ENCODE measurements at regions not wholly inside any gene's neighbourhood (a gene's known extent, or its start where the extent isn't known, plus 50 kb on each side); places are given as distances from the start of the nearest gene placed in this dataset.

- ATAC-seq: no peak
- TF ChIP-seq ZFP30 (CRISPR knock-in tag; IDR thresholded peaks at IDR 0.05): no peak
- TF ChIP-seq POU6F1 (CRISPR knock-in tag; IDR thresholded peaks at IDR 0.05; ENCODE audit: borderline replicate concordance, low read depth): no peak
- no peak for TF ChIP-seq ISL1 (CRISPR knock-in tag; IDR thresholded peaks at IDR 0.05)
- TF ChIP-seq ZNF70 (CRISPR knock-in tag; IDR thresholded peaks at IDR 0.05): no peak
- TF ChIP-seq CSDC2 (CRISPR knock-in tag; IDR thresholded peaks at IDR 0.05): no peak
- no peak for TF ChIP-seq SNAI2 (CRISPR knock-in tag; IDR thresholded peaks at IDR 0.05)
- TF ChIP-seq RARB (CRISPR knock-in tag; IDR thresholded peaks at IDR 0.05): no peak
- no peak for TF ChIP-seq ARNTL (CRISPR knock-in tag; IDR thresholded peaks at IDR 0.05; ENCODE audit: borderline replicate concordance, low read depth)
- TF ChIP-seq TSHZ2 (CRISPR knock-in tag; IDR thresholded peaks at IDR 0.05): no peak
- TF ChIP-seq TCF4 (CRISPR knock-in tag; IDR thresholded peaks at IDR 0.05; ENCODE audit: borderline replicate concordance): no peak
Measured at GRCh38 chr6:74782346-74782745, 423.5 kb downstream of the COL12A1 start.

GRCh38 chr6:74780831-74781230 is 425.0 kb downstream of the COL12A1 start:
- no peak for TF ChIP-seq ZNF8 (CRISPR knock-in tag; IDR thresholded peaks at IDR 0.05)
- TF ChIP-seq GLIS3 (CRISPR knock-in tag; IDR thresholded peaks at IDR 0.05): no peak
- TF ChIP-seq CSDC2 (CRISPR knock-in tag; IDR thresholded peaks at IDR 0.05): no peak
- TF ChIP-seq ZNF70 (CRISPR knock-in tag; IDR thresholded peaks at IDR 0.05): no peak
- no peak for TF ChIP-seq PATZ1 (CRISPR knock-in tag; IDR thresholded peaks at IDR 0.05; ENCODE audit: borderline replicate concordance)
- no peak for TF ChIP-seq RARB (CRISPR knock-in tag; IDR thresholded peaks at IDR 0.05)
- no peak for TF ChIP-seq ESRRG (CRISPR knock-in tag; IDR thresholded peaks at IDR 0.05)
- no peak for TF ChIP-seq TSHZ2 (CRISPR knock-in tag; IDR thresholded peaks at IDR 0.05)
- no peak for TF ChIP-seq ZNF565 (CRISPR knock-in tag; conservative IDR thresholded peaks at IDR 0.05; ENCODE audit: low read depth)
- no peak for TF ChIP-seq CREB5 (CRISPR knock-in tag; IDR thresholded peaks at IDR 0.05; ENCODE audit: low read depth)
- no peak for TF ChIP-seq CSRNP3 (CRISPR knock-in tag; IDR thresholded peaks at IDR 0.05)
- no peak for TF ChIP-seq ARNTL (CRISPR knock-in tag; IDR thresholded peaks at IDR 0.05; ENCODE audit: borderline replicate concordance, low read depth)
- TF ChIP-seq PPARA (CRISPR knock-in tag; IDR thresholded peaks at IDR 0.05; ENCODE audit: borderline replicate concordance): no peak
- TF ChIP-seq ZFP3 (CRISPR knock-in tag; IDR thresholded peaks at IDR 0.05): no peak
- TF ChIP-seq ISL1 (CRISPR knock-in tag; IDR thresholded peaks at IDR 0.05): no peak
- no peak for TF ChIP-seq BACH2 (CRISPR knock-in tag; IDR thresholded peaks at IDR 0.05; ENCODE audit: borderline replicate concordance)
- TF ChIP-seq SNAI2 (CRISPR knock-in tag; IDR thresholded peaks at IDR 0.05): no peak
- ATAC-seq: no peak

All from SK-N-SH treated with all-trans-retinoic acid at 6 μM for 48 hours (cell line).